ENCODE measurements at regions not wholly inside any gene's neighbourhood (a gene's known extent, or its start where the extent isn't known, plus 50 kb on each side); places are given as distances from the start of the nearest gene placed in this dataset.

- TF ChIP-seq, protein P1, sequence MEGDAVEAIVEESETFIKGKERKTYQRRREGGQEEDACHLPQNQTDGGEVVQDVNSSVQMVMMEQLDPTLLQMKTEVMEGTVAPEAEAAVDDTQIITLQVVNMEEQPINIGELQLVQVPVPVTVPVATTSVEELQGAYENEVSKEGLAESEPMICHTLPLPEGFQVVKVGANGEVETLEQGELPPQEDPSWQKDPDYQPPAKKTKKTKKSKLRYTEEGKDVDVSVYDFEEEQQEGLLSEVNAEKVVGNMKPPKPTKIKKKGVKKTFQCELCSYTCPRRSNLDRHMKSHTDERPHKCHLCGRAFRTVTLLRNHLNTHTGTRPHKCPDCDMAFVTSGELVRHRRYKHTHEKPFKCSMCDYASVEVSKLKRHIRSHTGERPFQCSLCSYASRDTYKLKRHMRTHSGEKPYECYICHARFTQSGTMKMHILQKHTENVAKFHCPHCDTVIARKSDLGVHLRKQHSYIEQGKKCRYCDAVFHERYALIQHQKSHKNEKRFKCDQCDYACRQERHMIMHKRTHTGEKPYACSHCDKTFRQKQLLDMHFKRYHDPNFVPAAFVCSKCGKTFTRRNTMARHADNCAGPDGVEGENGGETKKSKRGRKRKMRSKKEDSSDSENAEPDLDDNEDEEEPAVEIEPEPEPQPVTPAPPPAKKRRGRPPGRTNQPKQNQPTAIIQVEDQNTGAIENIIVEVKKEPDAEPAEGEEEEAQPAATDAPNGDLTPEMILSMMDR (IDR thresholded peaks at IDR 0.05; ENCODE audit: low read depth, low read length, missing control alignments): no peak
- DNase-seq: peak; percentile 65
- in situ Hi-C loops (cut with HindIII; ENCODE audit: low pct_ligation_motif_present, low sequenced_read_pairs): no loop called here
Measured at GRCh38 chr2:43075811-43076585, 150.4 kb downstream of the ZFP36L2 start.

DNA sequence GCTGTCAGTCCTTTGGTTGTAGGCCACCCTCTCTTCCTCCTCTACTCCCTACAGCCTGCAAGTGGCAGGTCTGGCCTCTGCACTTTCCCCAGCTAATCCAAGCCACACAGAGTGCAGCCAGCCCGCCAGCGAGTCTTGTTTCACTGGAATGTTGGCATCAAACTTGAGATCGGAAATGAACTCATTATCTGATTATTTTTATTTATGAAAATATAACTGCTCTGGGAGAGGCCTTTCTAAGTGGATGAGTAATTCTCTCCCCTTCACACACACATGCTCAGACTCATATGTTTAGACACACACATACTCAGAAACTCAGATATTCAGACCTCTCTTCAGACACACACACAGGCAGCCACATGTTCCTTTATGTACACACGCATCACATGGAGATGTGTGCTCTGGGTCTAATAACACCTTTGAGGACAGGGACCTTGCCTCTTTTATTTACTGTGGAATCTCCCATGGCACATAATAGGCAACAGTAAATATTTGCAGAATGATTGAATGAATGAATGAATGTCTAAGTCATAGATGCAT lies 151.3 kb downstream of the ZFP36L2 start:
- TF ChIP-seq, protein P1 (IDR thresholded peaks at IDR 0.05; ENCODE audit: low read depth, low read length, missing control alignments): peak; percentile 20

More at GRCh38 chr2:43075811-43076585, 150.4 kb downstream of the ZFP36L2 start:
- no peaks in the 10 kb centered on the region for H3K27me3 ChIP-seq (replicated peaks)
- no peaks in the 10 kb centered on the region for H3K36me3 ChIP-seq (replicated peaks)
- peak overlapping the region; percentile 81 for H3K27ac ChIP-seq
- H3K4me3 ChIP-seq (ENCODE audit: low read depth, low read length): no peak overlapping the region

DNA sequence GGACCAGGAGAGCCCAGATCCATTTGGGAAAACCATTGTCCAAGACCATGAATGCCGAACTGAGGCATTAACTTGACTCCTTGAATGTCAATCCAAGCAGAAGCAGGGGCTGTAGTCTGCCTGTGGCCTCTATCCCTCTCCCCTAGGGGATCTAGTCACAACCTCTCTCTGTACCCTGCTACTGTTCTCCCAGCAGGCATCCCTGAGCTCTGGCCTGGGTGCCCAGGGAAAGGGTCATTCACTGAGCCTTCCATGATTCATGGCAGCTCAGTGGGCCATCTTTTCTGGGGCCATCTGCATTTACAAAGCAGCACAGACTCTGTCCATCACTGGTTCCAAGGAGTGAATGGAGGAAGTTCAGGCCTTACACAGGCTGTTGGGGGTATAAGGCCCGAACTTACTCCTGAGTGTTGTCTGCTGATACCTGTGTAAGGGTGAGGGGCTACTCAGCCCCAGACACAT lies 151.8 kb downstream of the ZFP36L2 start:
- Histone ChIP-seq H3K4me3 (ENCODE audit: low read depth, low read length) (no peak overlapping the region), H3K36me3 (replicated peaks) (no peaks in the 10 kb centered on the region), H3K27ac (peak overlapping the region; percentile 65), H3K27me3 (replicated peaks) (no peaks in the 10 kb centered on the region)
- in situ Hi-C loops (cut with HindIII; ENCODE audit: low pct_ligation_motif_present, low sequenced_read_pairs): no loop called here
- TF ChIP-seq, protein P1 (IDR thresholded peaks at IDR 0.05; ENCODE audit: low read depth, low read length, missing control alignments): no peak
- no peak for DNase-seq

More for the DNA sequence above, 151.3 kb downstream of the ZFP36L2 start:
- in situ Hi-C loops (cut with HindIII; ENCODE audit: low pct_ligation_motif_present, low sequenced_read_pairs): no loop called here
- H3K4me3 ChIP-seq (ENCODE audit: low read depth, low read length): no peak overlapping the region
- peak; percentile 93 for DNase-seq
- H3K27me3 ChIP-seq (replicated peaks): no peaks in the 10 kb centered on the region
- H3K36me3 ChIP-seq (replicated peaks): no peaks in the 10 kb centered on the region
- peak overlapping the region; percentile 81 for H3K27ac ChIP-seq

- Histone ChIP-seq H3K4me3 (ENCODE audit: low read depth, low read length) (no peak overlapping the region), H3K27me3 (replicated peaks) (no peaks in the 10 kb centered on the region), H3K36me3 (replicated peaks) (no peaks in the 10 kb centered on the region), H3K27ac (no peak overlapping the region)
- TF ChIP-seq, protein P1 (IDR thresholded peaks at IDR 0.05; ENCODE audit: low read depth, low read length, missing control alignments): no peak
- in situ Hi-C loops (cut with HindIII; ENCODE audit: low pct_ligation_motif_present, low sequenced_read_pairs): no loop called here
- DNase-seq: no peak
Measured at GRCh38 chr2:43074052-43074451, 152.4 kb downstream of the ZFP36L2 start.

DNA sequence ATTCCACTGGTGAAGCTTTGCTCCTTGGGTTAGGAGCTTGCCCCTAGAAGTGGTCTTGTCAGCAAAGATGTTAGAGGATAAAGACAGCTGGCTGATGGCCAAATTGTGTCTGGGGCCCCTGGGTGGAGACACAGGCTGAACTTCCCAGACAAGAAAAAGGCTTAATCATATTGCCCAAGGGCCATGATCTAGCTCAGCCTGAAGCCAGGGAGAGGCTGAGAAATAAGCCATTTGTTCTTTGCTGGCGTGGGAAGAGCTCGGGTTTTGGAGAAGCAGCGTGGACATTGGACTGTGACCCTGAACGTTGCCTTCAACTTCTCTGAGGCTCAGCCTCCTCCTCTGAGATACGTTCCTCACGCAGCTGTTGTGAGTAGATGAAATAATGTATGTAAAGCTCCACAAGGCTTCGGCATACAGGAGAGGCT lies 153.0 kb downstream of the ZFP36L2 start:
- Histone ChIP-seq H3K27me3 (replicated peaks) (no peaks in the 10 kb centered on the region), H3K4me3 (ENCODE audit: low read depth, low read length) (no peak overlapping the region), H3K36me3 (replicated peaks) (no peaks in the 10 kb centered on the region), H3K27ac (no peak overlapping the region)
- DNase-seq: no peak
- TF ChIP-seq, protein P1 (IDR thresholded peaks at IDR 0.05; ENCODE audit: low read depth, low read length, missing control alignments): no peak
- in situ Hi-C loops (cut with HindIII; ENCODE audit: low pct_ligation_motif_present, low sequenced_read_pairs): no loop called here
